ENCODE measurements at regions not wholly inside any gene's neighbourhood (a gene's known extent, or its start where the extent isn't known, plus 50 kb on each side); places are given as distances from the start of the nearest gene placed in this dataset.

- Histone ChIP-seq H3K4me2 (no peak overlapping the region), H3K4me1 (ENCODE audit: low read depth, poor library complexity, severe bottlenecking) (peaks cover 8% of the 10 kb centered on the region), H4K20me1 (ENCODE audit: insufficient read depth) (no peaks in the 10 kb centered on the region), H3K27me3 (ENCODE audit: insufficient read depth, low read depth) (no peaks in the 10 kb centered on the region), H3K27ac (no peak overlapping the region), H3K36me3 (ENCODE audit: insufficient read depth) (no peaks in the 10 kb centered on the region), H3K4me3 (IDR thresholded peaks at IDR 0.05; ENCODE audit: insufficient read depth, low read depth, low read length) (no peak overlapping the region), H3K79me2 (ENCODE audit: insufficient read depth, low read depth) (no peaks in the 10 kb centered on the region), H3K9ac (no peak overlapping the region), H2AFZ (ENCODE audit: low read depth) (no peak overlapping the region)
- no peak for TF ChIP-seq CTCF (conservative IDR thresholded peaks at IDR 0.05; ENCODE audit: low read depth, low read length)
Observed at GRCh38 chr18:39455285-39455684, 1889.7 kb upstream of the CELF4 start.

- Histone ChIP-seq H3K36me3 (ENCODE audit: insufficient read depth) (no peaks in the 10 kb centered on the region), H3K4me1 (ENCODE audit: low read depth, poor library complexity, severe bottlenecking) (peaks cover 8% of the 10 kb centered on the region), H3K4me2 (no peak overlapping the region), H2AFZ (ENCODE audit: low read depth) (no peak overlapping the region), H3K79me2 (ENCODE audit: insufficient read depth, low read depth) (no peaks in the 10 kb centered on the region), H4K20me1 (ENCODE audit: insufficient read depth) (no peaks in the 10 kb centered on the region), H3K9ac (no peak overlapping the region), H3K27ac (no peak overlapping the region), H3K27me3 (ENCODE audit: insufficient read depth, low read depth) (no peaks in the 10 kb centered on the region), H3K4me3 (IDR thresholded peaks at IDR 0.05; ENCODE audit: insufficient read depth, low read depth, low read length) (no peak overlapping the region)
- no peak for TF ChIP-seq CTCF (conservative IDR thresholded peaks at IDR 0.05; ENCODE audit: low read depth, low read length)
Observed at GRCh38 chr18:39454866-39455265, 1889.3 kb upstream of the CELF4 start.

GRCh38 chr18:39453882-39454281 lies 1888.3 kb upstream of the CELF4 start:
- H3K4me2 ChIP-seq, result peak overlapping the region; percentile 27; the same call in 1 of the 2 replicates
- no peak overlapping the region for H3K4me3 ChIP-seq (IDR thresholded peaks at IDR 0.05; ENCODE audit: insufficient read depth, low read depth, low read length)
- H4K20me1 ChIP-seq (ENCODE audit: insufficient read depth), result no peaks in the 10 kb centered on the region
- no peak for TF ChIP-seq CTCF (conservative IDR thresholded peaks at IDR 0.05; ENCODE audit: low read depth, low read length)
- no peak overlapping the region for H3K27ac ChIP-seq
- H3K27me3 ChIP-seq (ENCODE audit: insufficient read depth, low read depth), result no peaks in the 10 kb centered on the region
- H3K79me2 ChIP-seq (ENCODE audit: insufficient read depth, low read depth), result no peaks in the 10 kb centered on the region
- H2AFZ ChIP-seq (ENCODE audit: low read depth), result peak overlapping the region; percentile 41
- peaks cover 8% of the 10 kb centered on the region for H3K4me1 ChIP-seq (ENCODE audit: low read depth, poor library complexity, severe bottlenecking)
- no peaks in the 10 kb centered on the region for H3K36me3 ChIP-seq (ENCODE audit: insufficient read depth)
- H3K9ac ChIP-seq, result no peak overlapping the region

GRCh38 chr18:39453356-39453755 lies 1887.8 kb upstream of the CELF4 start:
- Histone ChIP-seq H4K20me1 (ENCODE audit: insufficient read depth) (no peaks in the 10 kb centered on the region), H3K36me3 (ENCODE audit: insufficient read depth) (no peaks in the 10 kb centered on the region), H3K79me2 (ENCODE audit: insufficient read depth, low read depth) (no peaks in the 10 kb centered on the region), H3K4me1 (ENCODE audit: low read depth, poor library complexity, severe bottlenecking) (peaks cover 8% of the 10 kb centered on the region), H3K4me3 (IDR thresholded peaks at IDR 0.05; ENCODE audit: insufficient read depth, low read depth, low read length) (no peak overlapping the region), H3K27ac (no peak overlapping the region), H3K9ac (no peak overlapping the region), H3K4me2 (no peak overlapping the region), H2AFZ (ENCODE audit: low read depth) (peak overlapping the region; percentile 41; the same call in 1 of the 2 replicates), H3K27me3 (ENCODE audit: insufficient read depth, low read depth) (no peaks in the 10 kb centered on the region)
- TF ChIP-seq CTCF (conservative IDR thresholded peaks at IDR 0.05; ENCODE audit: low read depth, low read length), result no peak
